Neural progenitor cell (in vitro differentiated cells): ENCODE measurements at regions not wholly inside any gene's neighbourhood (a gene's known extent, or its start where the extent isn't known, plus 50 kb on each side); places are given as distances from the start of the nearest gene placed in this dataset.

Experiments used
- CTCF ChIP-seq: fragments of 200-600 bp; sonication (generic); IDR thresholded peaks from 2 replicates; pipeline ENCODE4 v1.5.1; 2017; ENCODE audit warnings: antibody characterized with exemption, mild to moderate bottlenecking
- EZH2 ChIP-seq: fragments of 200-600 bp; sonication (generic); IDR thresholded peaks from 2 replicates; pipeline ENCODE4 v1.6.1; 2017; ENCODE audit warnings: antibody characterized with exemption, mild to moderate bottlenecking, moderate library complexity

DNA sequence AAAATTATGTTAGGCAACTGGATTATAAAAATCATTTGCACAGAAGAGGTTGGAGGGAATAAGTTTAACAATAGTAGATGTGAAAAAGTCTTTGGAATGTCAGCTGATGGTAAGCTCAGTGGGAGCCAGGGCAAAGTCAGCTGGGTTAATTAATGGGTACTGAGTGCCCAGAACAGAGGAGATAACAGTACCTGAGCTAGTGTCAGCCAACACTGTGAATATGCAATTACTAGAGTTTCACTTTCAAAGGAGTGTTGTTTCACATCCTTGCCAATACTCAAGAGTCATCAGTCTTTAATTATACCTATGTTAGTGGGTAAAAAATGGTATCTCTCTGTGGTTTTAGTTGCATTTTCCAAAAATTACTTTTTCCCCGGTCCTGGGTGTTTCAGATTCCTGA is 135.1 kb downstream of the KIF4B start:
- no peak for TF ChIP-seq CTCF
- no peak for TF ChIP-seq EZH2
